Posterior vena cava (tissue), 2 donors: ENCODE measurements at regions not wholly inside any gene's neighbourhood (a gene's known extent, or its start where the extent isn't known, plus 50 kb on each side); places are given as distances from the start of the nearest gene placed in this dataset.
"Not testable (repeated sequence)": the region's sequence is repeated elsewhere in the genome, so short reads cannot be mapped to it uniquely, and the experiment has no call there.

Experiments used
- DNase-seq: peaks from one replicate; pipeline ENCODE4 v3.0.0-alpha.2; 2020; ENCODE audit warnings: low spot score
- intact Hi-C, 2 donors: fragments of 100-400 bp; cut with DNase I; formaldehyde crosslinking; loops; one replicate each; pipeline versions ENCODE4 v1.14.1 to v1.14.2; 2022 to 2023
- donor health status: DM: yes; HTN: yes; CAD: no.
- donor health status: DM: yes; HTN: yes; CAD: no.

DNA sequence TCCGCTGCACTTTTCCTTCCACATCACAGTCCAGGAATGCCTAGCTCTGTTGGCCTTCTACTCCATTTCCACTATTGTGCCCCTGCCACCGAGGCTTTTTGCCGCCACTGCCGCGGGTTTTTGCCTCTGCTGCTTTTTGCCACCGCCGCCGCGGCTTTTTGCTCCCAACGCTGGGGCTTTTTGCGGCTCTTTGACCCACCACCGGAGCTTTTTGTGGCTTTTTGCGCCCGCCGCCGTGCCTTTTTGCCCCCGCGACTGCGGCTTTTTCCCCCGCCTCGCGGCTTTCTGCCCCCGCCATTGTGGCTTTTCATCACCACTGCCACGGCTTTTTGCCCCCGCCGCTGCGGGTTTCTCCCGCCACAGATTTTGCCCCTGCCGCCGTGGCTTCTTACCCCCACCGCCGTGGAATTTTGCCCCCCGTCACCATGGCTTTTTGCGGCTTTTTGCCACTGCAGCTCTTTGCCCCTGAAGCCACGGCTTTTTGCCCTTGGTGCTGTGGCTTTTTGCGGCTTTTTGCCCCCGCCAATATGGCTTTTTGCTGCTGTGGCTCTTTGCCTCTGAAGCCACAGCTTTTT, 2798.7 kb upstream of the TEKT4 start:
- intact Hi-C loops, result no loop called here
- DNase-seq, result peak; percentile 66

DNA sequence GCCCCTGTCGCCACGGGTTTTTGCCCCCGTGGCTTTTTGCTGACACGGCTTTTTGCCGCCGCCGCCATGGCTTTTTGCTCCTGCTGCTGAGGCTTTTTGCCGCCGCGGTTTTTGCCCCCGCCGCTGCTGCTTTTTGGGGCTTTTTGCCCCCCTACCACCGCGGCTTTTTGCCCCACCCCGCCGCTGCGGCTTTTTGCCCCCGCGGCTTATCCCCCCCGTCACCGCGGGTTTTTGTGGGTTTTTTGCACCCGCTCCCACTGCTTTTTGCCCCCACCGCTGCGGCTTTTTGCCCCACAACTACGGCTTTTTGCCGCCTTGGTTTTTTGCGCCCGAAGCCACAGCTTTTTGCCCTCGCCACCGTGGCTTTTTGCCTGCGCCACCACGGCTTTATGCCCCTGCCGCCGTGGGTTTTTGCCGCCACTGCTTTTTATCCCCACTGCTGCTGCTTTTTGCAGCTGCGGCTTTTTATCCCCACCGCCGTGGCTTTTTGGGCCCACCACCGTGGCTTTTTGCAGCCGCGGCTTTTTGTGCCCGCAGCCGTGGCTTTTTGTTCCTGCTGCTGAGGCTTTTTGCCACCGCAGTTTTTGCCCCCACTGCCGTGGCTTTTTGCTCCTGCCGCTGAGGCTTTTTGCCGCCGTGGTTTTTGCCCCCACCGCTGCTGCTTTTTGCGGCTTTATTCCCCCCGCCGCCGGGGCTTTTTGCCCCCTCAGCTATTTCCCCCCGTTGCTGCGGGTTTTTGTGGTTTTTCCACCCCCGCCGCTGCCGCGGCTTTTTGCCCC, 2798.0 kb upstream of the TEKT4 start:
- DNase-seq, result peak; percentile 67
- intact Hi-C loops, result no loop called here

DNA sequence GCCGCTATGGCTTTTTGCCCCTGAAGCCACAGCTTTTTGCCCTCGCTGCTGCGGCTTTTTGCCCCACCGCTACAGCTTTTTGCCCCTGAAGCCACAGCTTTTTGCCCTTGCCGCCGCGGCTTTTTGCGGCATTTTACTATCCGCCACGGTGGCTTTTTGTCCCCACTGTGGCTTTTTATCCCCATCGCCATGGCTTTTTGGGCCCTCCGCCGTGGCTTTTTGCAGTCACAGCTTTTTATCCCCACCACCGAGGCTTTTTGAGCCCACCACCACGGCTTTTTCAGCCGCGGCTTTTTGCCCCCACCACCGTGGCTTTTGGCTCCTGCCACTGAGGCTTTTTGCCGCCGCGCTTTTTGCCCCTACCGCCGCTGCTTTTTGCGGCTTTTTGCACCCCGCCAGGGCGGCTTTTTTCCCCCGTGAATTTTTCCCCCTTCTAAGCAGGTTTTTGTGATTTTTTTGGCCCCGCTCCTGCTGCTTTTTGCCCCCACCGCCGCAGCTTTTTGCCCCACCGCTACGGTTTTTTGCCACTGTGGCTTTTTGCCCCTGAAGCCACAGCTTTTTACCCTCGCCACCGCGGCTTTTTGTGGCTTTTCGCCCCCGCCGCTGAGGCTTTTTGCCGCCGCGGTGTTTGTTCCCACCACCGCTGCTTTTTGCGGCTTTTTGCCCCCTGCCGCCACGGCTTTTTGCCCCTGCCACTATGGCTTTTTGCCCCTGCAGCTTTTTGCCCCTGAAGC, 2797.2 kb upstream of the TEKT4 start:
- DNase-seq, result peak; percentile 73
- intact Hi-C loops, result no loop called here

DNA sequence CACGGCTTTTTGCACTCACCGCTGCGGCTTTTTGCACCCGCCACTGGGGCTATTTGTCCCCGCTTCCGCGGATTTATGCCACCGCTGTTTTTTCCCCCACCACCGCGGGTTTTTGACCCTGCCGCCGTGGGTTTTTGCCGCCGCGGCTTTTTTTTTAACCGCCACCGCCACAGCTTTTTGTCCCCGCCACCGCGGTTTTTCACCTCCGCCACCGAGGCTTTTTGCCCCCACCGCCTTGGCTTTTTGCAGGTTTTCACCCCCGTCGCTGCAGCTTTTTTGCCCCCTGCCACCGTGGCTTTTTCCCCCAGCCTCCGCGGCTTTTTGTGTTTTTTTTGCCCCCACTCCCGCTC, 2796.7 kb upstream of the TEKT4 start:
- intact Hi-C loops, result no loop called here
- peak; percentile 49 for DNase-seq

DNA sequence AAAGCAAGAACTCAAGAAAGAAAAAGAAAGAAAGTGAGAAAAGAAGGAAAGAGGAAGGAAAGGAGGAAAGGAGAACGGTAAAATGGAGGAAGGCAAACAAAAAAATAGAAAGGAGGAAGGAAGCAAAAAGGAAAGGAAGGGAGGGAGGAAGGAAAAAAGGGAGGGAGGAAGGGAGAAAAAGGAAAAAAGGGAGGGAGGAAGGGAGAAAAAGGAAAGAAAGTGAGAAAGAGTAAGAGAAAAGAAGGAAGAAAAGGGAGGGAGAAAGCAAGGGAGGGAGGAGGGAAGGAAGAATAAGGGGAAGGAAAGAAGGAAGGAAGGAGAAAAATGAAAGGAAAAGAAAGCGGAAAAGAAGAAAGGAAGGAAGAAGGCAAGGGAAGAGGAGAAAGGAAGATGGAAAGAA, 2795.9 kb upstream of the TEKT4 start:
- intact Hi-C loops, DNase-seq: not testable (repeated sequence)
